Erythroblast (primary cell): ENCODE measurements at regions not wholly inside any gene's neighbourhood (a gene's known extent, or its start where the extent isn't known, plus 50 kb on each side); places are given as distances from the start of the nearest gene placed in this dataset.

Source experiments
- GATA1 ChIP-seq: IDR thresholded peaks from 2 replicates; pipeline ENCODE4 v1.6.1; 2011; ENCODE audit warnings: low read depth, mild to moderate bottlenecking, control low read depth, low read length, moderate library complexity
- POLR2A ChIP-seq: IDR thresholded peaks from 2 replicates; pipeline ENCODE4 v1.6.1; 2011; ENCODE audit warnings: mild to moderate bottlenecking, low read length

DNA sequence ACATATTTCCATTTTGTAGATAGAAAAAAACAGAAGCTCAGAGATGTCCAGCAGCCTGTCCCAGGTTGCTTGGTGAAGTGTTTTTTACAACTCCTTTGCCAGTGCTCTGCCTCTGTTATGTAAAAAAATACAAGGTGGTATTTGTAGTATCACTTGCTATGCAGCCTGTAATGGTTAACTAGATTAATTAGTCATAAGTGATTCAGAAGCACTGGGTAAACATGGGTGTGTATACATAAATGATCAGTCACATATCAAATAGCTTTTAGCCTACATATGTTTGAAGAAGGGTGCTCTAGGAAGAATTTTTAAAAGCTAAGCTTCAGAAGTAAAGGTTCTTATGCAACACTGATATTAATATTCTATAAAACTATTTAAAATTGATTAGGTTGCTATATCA lies 70.0 kb upstream of the MAGI3 start:
- TF ChIP-seq POLR2A = no peak
- no peak for TF ChIP-seq GATA1
